ENCODE measurements at regions not wholly inside any gene's neighbourhood (a gene's known extent, or its start where the extent isn't known, plus 50 kb on each side); places are given as distances from the start of the nearest gene placed in this dataset.

DNA sequence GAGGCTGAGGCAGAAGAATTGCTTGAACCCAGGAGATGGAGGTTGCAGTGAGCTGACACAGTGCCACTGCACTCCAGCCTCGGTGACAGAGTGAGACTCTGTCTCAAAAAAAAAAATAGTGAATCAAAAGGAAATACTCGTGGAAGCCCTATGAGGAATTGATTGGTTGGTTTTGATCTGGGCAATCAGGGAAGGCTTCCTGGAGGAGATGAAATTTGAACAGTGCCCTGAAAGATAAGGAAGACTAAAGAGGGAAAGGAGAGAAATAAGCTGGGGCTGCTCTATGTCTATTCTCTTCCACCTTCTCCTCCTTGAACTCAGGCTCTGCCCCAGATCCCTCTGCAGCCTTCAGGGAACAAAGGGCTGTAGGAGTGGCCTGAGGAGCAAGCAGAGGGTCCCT lies 54.1 kb downstream of the IRF2BPL start:
- Histone ChIP-seq H3K27ac (ENCODE audit: low read depth, low read length, poor library complexity, severe bottlenecking) (no peak overlapping the region), H3K4me1 (ENCODE audit: insufficient read depth, low read length, poor library complexity, severe bottlenecking) (no peaks in the 10 kb centered on the region), H3K4me3 (ENCODE audit: low read depth, low read length, poor library complexity, severe bottlenecking) (no peak overlapping the region), H3K36me3 (ENCODE audit: insufficient read depth, low read length, poor library complexity, severe bottlenecking) (no peaks in the 10 kb centered on the region), H3K9me3 (ENCODE audit: low read depth, low read length, poor library complexity, severe bottlenecking) (no peaks in the 10 kb centered on the region), H3K27me3 (replicated peaks; ENCODE audit: insufficient read depth, low read depth, low read length, poor library complexity) (no peaks in the 10 kb centered on the region)
- DNase-seq (ENCODE audit: low spot score): no peak
- BruUV-seq (replicated peaks): no TSS peak
- POLR2A ChIA-PET (ENCODE audit: low non-redundant PET): no interaction called here
- CTCF ChIA-PET: no interaction called here
- intact Hi-C loops (cut with micrococcal nuclease; ENCODE audit: unreplicated experiment): no loop called here
- no peak for TF ChIP-seq EZH2 (IDR thresholded peaks at IDR 0.05; ENCODE audit: borderline replicate concordance, low read depth, low read length, poor library complexity, severe bottlenecking)
- TF ChIP-seq, protein P1, sequence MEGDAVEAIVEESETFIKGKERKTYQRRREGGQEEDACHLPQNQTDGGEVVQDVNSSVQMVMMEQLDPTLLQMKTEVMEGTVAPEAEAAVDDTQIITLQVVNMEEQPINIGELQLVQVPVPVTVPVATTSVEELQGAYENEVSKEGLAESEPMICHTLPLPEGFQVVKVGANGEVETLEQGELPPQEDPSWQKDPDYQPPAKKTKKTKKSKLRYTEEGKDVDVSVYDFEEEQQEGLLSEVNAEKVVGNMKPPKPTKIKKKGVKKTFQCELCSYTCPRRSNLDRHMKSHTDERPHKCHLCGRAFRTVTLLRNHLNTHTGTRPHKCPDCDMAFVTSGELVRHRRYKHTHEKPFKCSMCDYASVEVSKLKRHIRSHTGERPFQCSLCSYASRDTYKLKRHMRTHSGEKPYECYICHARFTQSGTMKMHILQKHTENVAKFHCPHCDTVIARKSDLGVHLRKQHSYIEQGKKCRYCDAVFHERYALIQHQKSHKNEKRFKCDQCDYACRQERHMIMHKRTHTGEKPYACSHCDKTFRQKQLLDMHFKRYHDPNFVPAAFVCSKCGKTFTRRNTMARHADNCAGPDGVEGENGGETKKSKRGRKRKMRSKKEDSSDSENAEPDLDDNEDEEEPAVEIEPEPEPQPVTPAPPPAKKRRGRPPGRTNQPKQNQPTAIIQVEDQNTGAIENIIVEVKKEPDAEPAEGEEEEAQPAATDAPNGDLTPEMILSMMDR (conservative IDR thresholded peaks at IDR 0.05; ENCODE audit: low read depth, low read length): no peak

DNA sequence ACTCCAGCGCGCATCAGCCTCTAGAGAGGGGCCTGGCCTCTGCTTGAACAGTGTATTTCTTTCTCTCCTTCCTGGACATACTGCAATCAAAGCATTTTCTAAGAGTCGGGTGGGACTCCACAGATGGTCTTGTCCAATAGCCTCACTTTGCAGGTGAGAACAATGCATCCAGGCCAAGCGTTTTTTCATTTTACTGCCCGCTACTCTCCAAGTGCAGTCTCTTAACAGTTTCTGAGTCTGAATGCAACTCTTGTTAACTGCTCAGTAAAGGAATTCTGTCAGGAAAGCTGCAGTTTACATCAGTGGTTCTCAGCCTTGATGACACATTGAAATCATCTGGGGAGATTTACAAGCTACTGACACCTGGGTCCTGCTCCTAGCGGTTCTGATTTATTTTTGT lies 57.0 kb downstream of the IRF2BPL start:
- POLR2A ChIA-PET (ENCODE audit: low non-redundant PET): interaction anchor here (1.4 kb wide), 1 partner anchor 10 kb away, joined by 5 read pairs; no protein-coding TSS in a partner anchor

DNA sequence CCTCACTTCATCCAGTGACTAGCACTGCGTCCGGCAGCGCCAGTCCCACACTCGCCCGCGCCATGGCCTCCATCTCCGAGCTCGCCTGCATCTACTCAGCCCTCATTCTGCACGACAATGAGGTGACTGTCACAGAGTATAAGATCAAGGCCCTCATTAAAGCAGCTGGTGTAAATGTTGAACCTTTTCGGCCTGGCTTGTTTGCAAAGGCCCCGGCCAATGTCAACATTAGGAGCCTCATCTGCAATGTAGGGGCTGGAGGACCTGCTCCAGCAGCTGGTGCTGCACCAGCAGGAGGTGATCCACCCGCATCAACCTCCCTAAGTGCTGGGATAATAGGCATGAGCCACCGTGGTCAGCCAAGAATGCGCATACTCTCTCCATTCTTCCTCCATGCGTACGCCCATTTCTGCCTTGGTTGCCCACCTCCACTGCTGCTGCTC lies 59.9 kb downstream of the IRF2BPL start:
- intact Hi-C loops (cut with micrococcal nuclease; ENCODE audit: unreplicated experiment): no loop called here
- Histone ChIP-seq H3K4me3 (ENCODE audit: low read depth, low read length, poor library complexity, severe bottlenecking) (no peak overlapping the region), H3K36me3 (ENCODE audit: insufficient read depth, low read length, poor library complexity, severe bottlenecking) (no peaks in the 10 kb centered on the region), H3K27me3 (replicated peaks; ENCODE audit: insufficient read depth, low read depth, low read length, poor library complexity) (no peaks in the 10 kb centered on the region), H3K27ac (ENCODE audit: low read depth, low read length, poor library complexity, severe bottlenecking) (no peak overlapping the region), H3K4me1 (ENCODE audit: insufficient read depth, low read length, poor library complexity, severe bottlenecking) (peaks cover 14% of the 10 kb centered on the region), H3K9me3 (ENCODE audit: low read depth, low read length, poor library complexity, severe bottlenecking) (no peaks in the 10 kb centered on the region)
- no peak for TF ChIP-seq EZH2 (IDR thresholded peaks at IDR 0.05; ENCODE audit: borderline replicate concordance, low read depth, low read length, poor library complexity, severe bottlenecking)
- DNase-seq (ENCODE audit: low spot score): no peak
- CTCF ChIA-PET: no interaction called here
- no TSS peak for BruUV-seq (replicated peaks)
- POLR2A ChIA-PET (ENCODE audit: low non-redundant PET): no interaction called here

More for the DNA sequence above, 57.0 kb downstream of the IRF2BPL start:
- DNase-seq (ENCODE audit: low spot score): no peak
- BruUV-seq (replicated peaks): no TSS peak
- Histone ChIP-seq H3K4me3 (ENCODE audit: low read depth, low read length, poor library complexity, severe bottlenecking) (no peak overlapping the region), H3K27ac (ENCODE audit: low read depth, low read length, poor library complexity, severe bottlenecking) (no peak overlapping the region), H3K4me1 (ENCODE audit: insufficient read depth, low read length, poor library complexity, severe bottlenecking) (no peaks in the 10 kb centered on the region), H3K9me3 (ENCODE audit: low read depth, low read length, poor library complexity, severe bottlenecking) (no peaks in the 10 kb centered on the region), H3K27me3 (replicated peaks; ENCODE audit: insufficient read depth, low read depth, low read length, poor library complexity) (no peaks in the 10 kb centered on the region), H3K36me3 (ENCODE audit: insufficient read depth, low read length, poor library complexity, severe bottlenecking) (no peaks in the 10 kb centered on the region)
- TF ChIP-seq, protein P1 (conservative IDR thresholded peaks at IDR 0.05; ENCODE audit: low read depth, low read length): no peak
- no peak for TF ChIP-seq EZH2 (IDR thresholded peaks at IDR 0.05; ENCODE audit: borderline replicate concordance, low read depth, low read length, poor library complexity, severe bottlenecking)
- CTCF ChIA-PET: interaction anchor here (0.6 to 0.7 kb wide), 2 partner anchors 10 to 42 kb away, joined by 3 to 4 read pairs; no protein-coding TSS in a partner anchor
- intact Hi-C loops (cut with micrococcal nuclease; ENCODE audit: unreplicated experiment): no loop called here

DNA sequence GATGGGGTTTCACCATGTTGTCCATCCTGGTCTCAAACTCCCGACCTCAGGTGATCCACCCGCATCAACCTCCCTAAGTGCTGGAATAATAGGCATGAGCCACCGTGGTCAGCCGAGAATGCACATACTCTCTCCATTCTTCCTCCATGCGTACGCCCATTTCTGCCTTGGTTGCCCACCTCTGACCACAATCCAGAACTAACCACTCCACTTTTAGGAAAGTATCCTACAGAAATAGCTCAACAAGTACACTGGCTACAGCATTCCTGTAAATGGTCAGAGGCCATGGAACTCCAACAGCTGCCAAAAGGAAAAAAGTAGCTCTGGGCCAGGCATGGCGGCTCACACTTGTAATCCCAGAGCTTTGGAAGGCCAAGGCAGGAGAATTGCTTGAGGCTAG lies 60.7 kb downstream of the IRF2BPL start:
- intact Hi-C loops (cut with micrococcal nuclease; ENCODE audit: unreplicated experiment): no loop called here
- Histone ChIP-seq H3K27me3 (replicated peaks; ENCODE audit: insufficient read depth, low read depth, low read length, poor library complexity) (no peaks in the 10 kb centered on the region), H3K9me3 (ENCODE audit: low read depth, low read length, poor library complexity, severe bottlenecking) (no peaks in the 10 kb centered on the region), H3K36me3 (ENCODE audit: insufficient read depth, low read length, poor library complexity, severe bottlenecking) (no peaks in the 10 kb centered on the region), H3K27ac (ENCODE audit: low read depth, low read length, poor library complexity, severe bottlenecking) (no peak overlapping the region), H3K4me1 (ENCODE audit: insufficient read depth, low read length, poor library complexity, severe bottlenecking) (peaks cover 14% of the 10 kb centered on the region), H3K4me3 (ENCODE audit: low read depth, low read length, poor library complexity, severe bottlenecking) (no peak overlapping the region)
- ChIA-PET CTCF (no interaction called here), POLR2A (ENCODE audit: low non-redundant PET) (interaction anchor here (0.6 kb wide), 1 partner anchor 143 kb away, joined by 4 read pairs; no protein-coding TSS in a partner anchor)
- no TSS peak for BruUV-seq (replicated peaks)
- no peak for DNase-seq (ENCODE audit: low spot score)
- TF ChIP-seq EZH2 (IDR thresholded peaks at IDR 0.05; ENCODE audit: borderline replicate concordance, low read depth, low read length, poor library complexity, severe bottlenecking): no peak
- TF ChIP-seq, protein P1 (conservative IDR thresholded peaks at IDR 0.05; ENCODE audit: low read depth, low read length): no peak

All from A673 (cell line).